Activated naive CD8-positive, alpha-beta T cell treated with anti-CD3 and anti-CD28 coated beads, Interleukin-2, amount 50 U/mL, for 16 hours (primary cell): ENCODE measurements at regions not wholly inside any gene's neighbourhood (a gene's known extent, or its start where the extent isn't known, plus 50 kb on each side); places are given as distances from the start of the nearest gene placed in this dataset.

ENCODE experiments used
- DNase-seq: peaks from one replicate; pipeline ENCODE4 v3.0.0-alpha.2; 2020; ENCODE audit warnings: low read depth, low spot score

- no peak for DNase-seq
Measured at GRCh38 chr2:83665154-83665553, 793.9 kb downstream of the SUCLG1 start.

- DNase-seq: no peak
Measured at GRCh38 chr2:83661711-83662110, 797.4 kb downstream of the SUCLG1 start.

- DNase-seq: no peak
Measured at GRCh38 chr2:83654091-83654611, 804.9 kb downstream of the SUCLG1 start.

GRCh38 chr2:83650898-83651297 lies 808.2 kb downstream of the SUCLG1 start:
- DNase-seq: no peak

GRCh38 chr2:83650161-83650560 lies 808.9 kb downstream of the SUCLG1 start:
- DNase-seq: no peak

DNA sequence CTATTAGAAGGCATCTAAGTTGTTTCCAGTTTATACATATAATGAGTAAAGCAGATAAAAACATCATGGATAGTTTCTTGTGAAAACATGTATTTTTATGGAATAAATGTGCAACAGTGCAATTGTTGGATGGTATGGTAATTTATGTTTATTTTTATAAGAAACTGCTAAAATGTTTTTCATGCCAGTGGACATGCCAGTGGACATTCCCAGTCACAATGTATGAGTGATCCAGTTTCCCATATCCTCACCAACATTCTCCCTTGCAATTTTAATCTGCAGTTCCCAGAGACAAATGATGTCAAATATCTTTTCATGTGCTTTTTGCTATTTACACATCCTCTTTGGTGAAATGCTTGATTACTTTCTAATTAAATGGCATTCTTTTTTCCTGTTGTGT lies 818.6 kb downstream of the SUCLG1 start:
- no peak for DNase-seq

GRCh38 chr2:83633423-83633822 lies 825.7 kb downstream of the SUCLG1 start:
- no peak for DNase-seq

DNA sequence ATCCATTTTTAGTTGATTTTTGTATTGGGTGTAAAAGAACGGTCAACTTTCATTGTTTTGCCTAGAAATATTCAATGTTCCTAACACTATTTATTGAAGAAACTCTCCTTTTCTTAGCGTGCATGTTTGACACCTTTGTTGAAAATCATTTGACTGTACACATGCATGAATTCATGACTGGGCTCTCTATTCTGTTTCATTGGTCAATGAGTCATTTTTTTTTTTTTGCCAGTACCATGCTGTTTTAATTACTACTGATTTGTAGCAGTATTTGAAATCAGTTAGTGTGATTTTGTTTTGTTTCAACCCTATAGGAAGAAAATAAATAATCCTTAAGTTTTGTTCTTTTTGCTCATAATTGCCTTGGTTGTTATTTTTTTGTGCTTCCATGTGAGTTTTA lies 828.7 kb downstream of the SUCLG1 start:
- no peak for DNase-seq

DNA sequence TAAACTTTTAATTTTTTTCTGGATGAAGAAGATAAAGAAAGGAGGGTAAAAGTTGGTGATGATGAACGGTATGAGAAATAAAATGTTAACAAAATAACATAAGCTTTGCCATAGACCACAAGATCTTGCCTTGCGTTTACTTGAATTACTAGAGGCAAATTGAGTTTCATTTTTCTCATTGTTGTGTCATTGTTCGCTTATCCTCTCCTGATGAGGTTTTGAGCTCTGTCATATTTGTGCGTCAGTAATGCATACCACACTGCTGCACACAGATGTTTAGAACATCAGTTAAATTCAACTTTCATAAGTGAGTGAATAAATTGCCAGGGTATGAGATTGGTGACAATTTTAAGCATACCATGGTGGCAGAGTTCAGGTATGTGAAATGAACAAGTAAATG lies 843.6 kb downstream of the SUCLG1 start:
- no peak for DNase-seq

DNA sequence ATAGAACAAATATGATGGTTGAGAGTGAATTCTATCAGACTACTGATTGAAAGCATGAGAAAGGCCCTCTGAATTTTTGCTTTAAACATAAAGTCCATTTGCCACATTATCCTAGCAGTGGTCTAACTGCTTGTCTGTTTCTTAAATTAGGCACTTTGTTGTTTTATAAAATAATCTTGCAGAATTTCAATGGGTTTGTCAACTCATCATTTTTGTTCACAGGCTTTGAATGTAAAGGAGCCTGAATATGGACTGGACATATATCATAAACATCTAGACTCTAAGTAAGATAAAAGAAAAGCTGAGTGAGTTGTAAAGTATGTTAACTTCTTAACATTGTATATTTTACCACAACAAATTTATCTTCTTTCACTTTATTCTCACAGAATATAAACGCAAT lies 845.9 kb downstream of the SUCLG1 start:
- no peak for DNase-seq

GRCh38 chr2:83602753-83603152 lies 856.3 kb downstream of the SUCLG1 start:
- no peak for DNase-seq

DNA sequence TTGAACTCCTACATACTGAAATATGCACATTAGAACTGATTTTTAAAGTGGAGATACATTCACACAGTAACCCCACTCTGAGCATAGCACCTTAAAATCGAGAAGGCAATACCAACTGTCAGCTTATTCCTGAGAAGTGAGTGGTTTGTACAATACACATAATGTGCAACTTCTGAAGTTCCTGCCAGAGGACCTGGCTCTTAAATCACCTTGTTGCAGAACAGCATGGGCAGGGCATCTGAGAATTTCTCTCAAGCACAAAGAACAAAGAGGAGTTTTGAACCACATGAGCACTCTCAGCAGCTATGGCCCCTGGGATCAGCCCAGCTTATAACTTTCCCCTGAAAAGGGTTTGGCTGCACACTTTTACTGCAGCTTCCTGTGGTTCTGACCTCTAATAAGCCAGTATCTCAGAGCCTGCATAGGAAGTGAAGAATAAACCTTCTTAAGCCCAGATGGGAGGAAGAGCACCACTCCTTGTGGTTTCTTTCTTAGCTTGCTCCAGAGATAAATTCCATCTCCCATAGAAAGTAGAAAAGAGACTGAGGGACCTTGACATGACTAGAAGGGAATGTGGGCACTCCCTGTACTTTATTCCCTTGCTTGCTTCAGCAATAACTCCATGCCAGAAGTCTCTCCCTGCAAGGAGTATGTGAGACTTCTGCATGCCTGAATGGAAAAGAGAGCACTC lies 862.3 kb downstream of the SUCLG1 start:
- DNase-seq: no peak

DNA sequence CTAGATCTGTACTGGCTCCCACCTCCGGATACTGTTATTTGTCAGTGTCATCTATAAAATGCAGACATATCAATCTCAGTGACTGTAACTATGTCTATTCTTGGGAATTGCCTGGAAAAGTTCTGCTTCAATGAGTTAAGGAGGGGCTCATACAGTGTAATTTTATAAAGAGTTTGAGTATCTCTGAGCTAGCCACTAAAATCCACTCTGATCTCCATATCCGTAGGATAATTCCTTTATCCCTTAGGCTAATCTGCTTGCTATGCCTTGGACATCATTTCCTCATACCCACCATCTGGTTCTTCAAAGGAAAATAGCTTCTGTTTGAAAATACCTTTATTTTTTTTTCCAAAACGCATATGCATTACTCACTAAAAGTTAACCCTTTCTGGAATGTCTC lies 863.2 kb downstream of the SUCLG1 start:
- no peak for DNase-seq

GRCh38 chr2:83595121-83595690 lies 863.9 kb downstream of the SUCLG1 start:
- no peak for DNase-seq

- no peak for DNase-seq
Measured at GRCh38 chr2:83594241-83595120, 864.6 kb downstream of the SUCLG1 start.

- no peak for DNase-seq
Measured at GRCh38 chr2:83587309-83587708, 871.8 kb downstream of the SUCLG1 start.

GRCh38 chr2:83585250-83585649 lies 873.8 kb downstream of the SUCLG1 start:
- no peak for DNase-seq

GRCh38 chr2:83584672-83585071 lies 874.4 kb downstream of the SUCLG1 start:
- DNase-seq: no peak

DNA sequence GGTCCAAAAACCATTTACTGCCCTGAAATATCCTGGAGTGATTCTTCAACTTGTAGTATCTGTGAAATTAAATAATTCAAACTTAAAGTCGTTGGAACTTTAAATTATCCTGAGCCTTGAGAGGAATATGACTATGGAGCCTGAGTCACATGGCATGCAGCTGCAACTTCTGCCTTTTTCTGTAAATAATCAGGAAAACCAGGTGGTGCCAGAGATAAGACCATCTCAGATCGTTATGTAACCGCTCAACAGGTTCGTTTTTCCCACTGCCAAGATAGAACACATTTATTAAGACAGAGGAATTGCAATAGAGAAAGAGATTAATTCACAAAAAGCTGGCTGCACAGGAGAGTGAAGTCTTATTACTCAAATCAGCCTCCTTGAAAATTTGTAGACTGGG lies 876.5 kb downstream of the SUCLG1 start:
- DNase-seq: no peak

- no peak for DNase-seq
Measured at GRCh38 chr2:83579507-83579906, 879.6 kb downstream of the SUCLG1 start.

DNA sequence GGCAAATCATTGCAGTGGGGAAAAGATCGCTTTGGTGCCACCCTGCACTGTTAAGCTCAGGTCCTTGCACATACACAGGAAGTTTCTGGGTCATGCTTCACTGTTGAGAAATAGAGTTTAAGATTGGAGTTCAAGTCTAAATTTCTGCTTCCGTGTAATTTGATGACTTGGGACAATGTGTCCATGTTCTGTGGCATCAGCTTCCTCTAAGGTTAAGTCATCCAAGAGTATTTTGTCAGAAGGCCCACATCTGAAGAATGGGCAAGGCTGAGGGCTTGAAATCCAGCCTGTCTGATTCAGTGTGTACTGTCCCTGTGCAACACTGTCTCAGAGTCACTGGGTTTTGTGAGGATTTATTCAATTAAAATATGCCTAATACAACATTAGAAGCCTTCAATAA lies 880.7 kb downstream of the SUCLG1 start:
- no peak for DNase-seq

DNA sequence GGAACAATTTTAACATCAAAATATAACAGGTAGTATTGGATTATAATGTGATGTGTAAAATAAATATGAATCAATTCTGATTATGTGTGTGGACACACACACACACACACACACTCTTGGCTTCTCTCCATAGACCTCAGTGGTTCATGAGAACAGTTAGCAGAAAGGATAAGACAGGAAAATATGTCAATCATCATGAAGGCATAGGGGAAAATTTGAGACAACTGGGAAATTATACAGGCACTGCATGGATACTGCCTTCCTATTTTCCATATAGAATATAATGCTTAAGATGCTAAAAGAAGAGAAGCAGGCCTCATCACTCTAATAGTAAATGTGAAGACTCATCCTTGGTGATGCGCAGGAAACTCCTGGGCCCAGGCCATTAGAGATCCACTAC lies 884.5 kb downstream of the SUCLG1 start:
- DNase-seq: no peak

- DNase-seq: no peak
Measured at GRCh38 chr2:83573060-83573459, 886.0 kb downstream of the SUCLG1 start.
